Fibroblast of lung (primary cell): ENCODE measurements at regions not wholly inside any gene's neighbourhood (a gene's known extent, or its start where the extent isn't known, plus 50 kb on each side); places are given as distances from the start of the nearest gene placed in this dataset.

Experiments used
- DNase-seq, 2 donors: peaks; one replicate each; pipeline versions ENCODE4 v3.0.0 to v3.0.0-alpha.2; 2010; ENCODE audit warnings: low read depth in 2 of 2
- H2AFZ ChIP-seq: 2 replicates; pipeline ENCODE4 v1.5.1; 2012; ENCODE audit warnings: low read length, control low read depth, inconsistent platforms
- H3K27ac ChIP-seq: 2 replicates; pipeline ENCODE4 v1.5.1; 2011; ENCODE audit warnings: low read length, control low read depth; ENCODE audit not compliant: insufficient read depth
- H3K27me3 ChIP-seq: 2 replicates; pipeline ENCODE4 v1.5.1; 2011; ENCODE audit warnings: mild to moderate bottlenecking, low read length; ENCODE audit not compliant: control insufficient read depth, insufficient read depth
- H3K36me3 ChIP-seq: 2 replicates; pipeline ENCODE4 v1.5.1; 2011; ENCODE audit warnings: low read length; ENCODE audit not compliant: control insufficient read depth, insufficient read depth
- H3K4me1 ChIP-seq: 2 replicates; pipeline ENCODE4 v1.5.1; 2011; ENCODE audit warnings: low read length; ENCODE audit not compliant: control insufficient read depth, insufficient read depth; ENCODE audit errors: extremely low read depth
- H3K4me2 ChIP-seq: 2 replicates; pipeline ENCODE4 v1.5.1; 2011; ENCODE audit warnings: low read length, control low read depth; ENCODE audit not compliant: insufficient read depth; ENCODE audit errors: extremely low read depth
- H3K4me3 ChIP-seq, 4 experiments: fragments of 200-600 bp in 1 of 4; sonication (generic) in 1 of 4; replicated peaks in 1 of 4; 2 replicates each; pipeline ENCODE4 v1.5.1; 2011 to 2016; ENCODE audit warnings: low read length in 4 of 4, low read depth in 3 of 4, mild to moderate bottlenecking in 3 of 4, control low read depth in 2 of 4, inconsistent platforms in 1 of 4, mixed read lengths in 1 of 4; ENCODE audit not compliant: insufficient read depth in 1 of 4; ENCODE audit errors: control extremely low read depth in 1 of 4
- H3K79me2 ChIP-seq: 2 replicates; pipeline ENCODE4 v1.5.1; 2012; ENCODE audit warnings: mild to moderate bottlenecking, low read length, inconsistent platforms; ENCODE audit not compliant: control insufficient read depth, insufficient read depth
- H3K9ac ChIP-seq: 2 replicates; pipeline ENCODE4 v1.5.1; 2011; ENCODE audit warnings: mild to moderate bottlenecking, low read length, control low read depth; ENCODE audit not compliant: insufficient read depth
- H3K9me3 ChIP-seq: 2 replicates; pipeline ENCODE4 v1.5.1; 2012; ENCODE audit warnings: low read depth, low read length; ENCODE audit not compliant: control insufficient read depth, insufficient read depth
- H4K20me1 ChIP-seq: 2 replicates; pipeline ENCODE4 v1.5.1; 2011; ENCODE audit warnings: low read length; ENCODE audit not compliant: control insufficient read depth, insufficient read depth; ENCODE audit errors: extremely low read depth
- CTCF ChIP-seq, 2 donors: IDR thresholded peaks in 1 of 2; conservative IDR thresholded peaks in 1 of 2; 1 replicate in 1 of 2; 2 replicates in 1 of 2; pipeline ENCODE4 v1.5.1; 2011 to 2012; ENCODE audit warnings: low read length in 2 of 2, control low read depth in 1 of 2, inconsistent platforms in 1 of 2, low read depth in 1 of 2, mild to moderate bottlenecking in 1 of 2
- EZH2 ChIP-seq: IDR thresholded peaks from 2 replicates; pipeline ENCODE4 v1.5.1; 2012; ENCODE audit warnings: low read length, control low read depth, mild to moderate bottlenecking; ENCODE audit errors: missing control alignments

- H3K27ac ChIP-seq = no peak overlapping the region
- H3K27me3 ChIP-seq = no peaks in the 10 kb centered on the region
- no peak overlapping the region for H3K4me2 ChIP-seq
- H3K79me2 ChIP-seq = no peaks in the 10 kb centered on the region
- H3K4me3 ChIP-seq = no peak overlapping the region
- H3K9ac ChIP-seq = no peak overlapping the region
- H3K36me3 ChIP-seq = no peaks in the 10 kb centered on the region
- DNase-seq = no peak
- H2AFZ ChIP-seq = no peak overlapping the region
- H3K4me1 ChIP-seq = no peaks in the 10 kb centered on the region
- H4K20me1 ChIP-seq = no peaks in the 10 kb centered on the region
- no peak for TF ChIP-seq CTCF (conservative IDR thresholded peaks at IDR 0.05 in 1 of 2, IDR thresholded peaks at IDR 0.05 in 1 of 2; ENCODE audit: low read depth in 1 of 2, low read length in 2 of 2)
- no peak for TF ChIP-seq EZH2
- H3K9me3 ChIP-seq = no peaks in the 10 kb centered on the region
Measured at GRCh38 chr3:24578324-24578723, 83.7 kb upstream of the THRB start.

- TF ChIP-seq EZH2 (no peak), CTCF (conservative IDR thresholded peaks at IDR 0.05 in 1 of 2, IDR thresholded peaks at IDR 0.05 in 1 of 2; ENCODE audit: low read depth in 1 of 2, low read length in 2 of 2) (no peak)
- no peaks in the 10 kb centered on the region for H3K9me3 ChIP-seq
- H3K4me1 ChIP-seq = no peaks in the 10 kb centered on the region
- H3K27ac ChIP-seq = no peak overlapping the region
- H3K27me3 ChIP-seq = no peaks in the 10 kb centered on the region
- no peak overlapping the region for H3K4me3 ChIP-seq
- no peaks in the 10 kb centered on the region for H4K20me1 ChIP-seq
- H3K4me2 ChIP-seq = no peak overlapping the region
- H3K79me2 ChIP-seq = no peaks in the 10 kb centered on the region
- DNase-seq = no peak
- H3K9ac ChIP-seq = no peak overlapping the region
- no peak overlapping the region for H2AFZ ChIP-seq
- no peaks in the 10 kb centered on the region for H3K36me3 ChIP-seq
Measured at GRCh38 chr3:24578951-24579421, 84.3 kb upstream of the THRB start.

GRCh38 chr3:24582431-24583403, 88.1 kb upstream of the THRB start:
- peak in 1 of 2 donors; percentile 40 for DNase-seq
- Histone ChIP-seq H3K27ac (no peak overlapping the region), H3K79me2 (no peaks in the 10 kb centered on the region), H3K9me3 (no peaks in the 10 kb centered on the region), H3K4me3 (no peak overlapping the region), H3K36me3 (no peaks in the 10 kb centered on the region), H3K4me2 (no peak overlapping the region), H3K4me1 (no peaks in the 10 kb centered on the region), H2AFZ (no peak overlapping the region), H3K9ac (no peak overlapping the region), H4K20me1 (no peaks in the 10 kb centered on the region), H3K27me3 (peaks cover 2% of the 10 kb centered on the region)
- peak; percentile 10 to 32 for TF ChIP-seq CTCF (conservative IDR thresholded peaks at IDR 0.05 in 1 of 2, IDR thresholded peaks at IDR 0.05 in 1 of 2; ENCODE audit: low read depth in 1 of 2, low read length in 2 of 2)
- TF ChIP-seq EZH2 = no peak
